ENCODE measurements at regions not wholly inside any gene's neighbourhood (a gene's known extent, or its start where the extent isn't known, plus 50 kb on each side); places are given as distances from the start of the nearest gene placed in this dataset.
"Not testable (repeated sequence)": the region's sequence is repeated elsewhere in the genome, so short reads cannot be mapped to it uniquely, and the experiment has no call there.

- POLR2A ChIA-PET = not testable (repeated sequence)
These were observed 840.8 kb downstream of the SPATA31A1 start for GRCh38 chr9:40196165-40196714.

DNA sequence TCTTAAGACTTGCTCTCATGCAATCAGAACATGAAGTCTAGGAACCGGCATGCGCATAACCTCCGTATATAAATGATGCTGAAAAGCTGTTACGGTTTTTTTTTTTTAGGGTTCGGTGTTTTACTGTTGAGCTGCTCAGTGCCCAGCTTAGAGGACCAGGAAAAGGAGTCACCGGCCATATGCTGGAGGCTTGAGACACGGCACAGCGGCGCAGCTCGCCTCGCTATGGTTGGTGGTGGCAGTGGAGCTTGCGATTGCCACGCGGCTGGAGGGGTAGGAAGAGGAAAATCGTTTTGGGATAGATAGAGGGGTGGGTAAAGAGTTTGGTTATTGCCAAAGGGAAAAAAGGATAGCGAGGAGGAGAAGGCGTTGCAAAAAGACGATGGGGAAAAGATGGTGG lies 841.3 kb downstream of the SPATA31A1 start:
- POLR2A ChIA-PET; H3K9me3 Mint-ChIP-seq; CTCF ChIA-PET; H3K27ac Mint-ChIP-seq; H3K36me3 Mint-ChIP-seq (ENCODE audit: low read depth); H3K4me1 Mint-ChIP-seq; DNase-seq; H3K4me3 Mint-ChIP-seq; H3K27me3 Mint-ChIP-seq: not testable (repeated sequence)

More at GRCh38 chr9:40196165-40196714, 840.8 kb downstream of the SPATA31A1 start:
- H3K4me1 Mint-ChIP-seq; CTCF ChIA-PET; H3K27ac Mint-ChIP-seq; H3K4me3 Mint-ChIP-seq; H3K36me3 Mint-ChIP-seq (ENCODE audit: low read depth); DNase-seq; H3K27me3 Mint-ChIP-seq; H3K9me3 Mint-ChIP-seq: not testable (repeated sequence)

GRCh38 chr9:40221596-40222233 lies 866.2 kb downstream of the SPATA31A1 start:
- H3K27me3 Mint-ChIP-seq; CTCF ChIA-PET; H3K9me3 Mint-ChIP-seq; H3K36me3 Mint-ChIP-seq (ENCODE audit: low read depth); POLR2A ChIA-PET; H3K4me3 Mint-ChIP-seq; DNase-seq; H3K4me1 Mint-ChIP-seq; H3K27ac Mint-ChIP-seq: not testable (repeated sequence)

DNA sequence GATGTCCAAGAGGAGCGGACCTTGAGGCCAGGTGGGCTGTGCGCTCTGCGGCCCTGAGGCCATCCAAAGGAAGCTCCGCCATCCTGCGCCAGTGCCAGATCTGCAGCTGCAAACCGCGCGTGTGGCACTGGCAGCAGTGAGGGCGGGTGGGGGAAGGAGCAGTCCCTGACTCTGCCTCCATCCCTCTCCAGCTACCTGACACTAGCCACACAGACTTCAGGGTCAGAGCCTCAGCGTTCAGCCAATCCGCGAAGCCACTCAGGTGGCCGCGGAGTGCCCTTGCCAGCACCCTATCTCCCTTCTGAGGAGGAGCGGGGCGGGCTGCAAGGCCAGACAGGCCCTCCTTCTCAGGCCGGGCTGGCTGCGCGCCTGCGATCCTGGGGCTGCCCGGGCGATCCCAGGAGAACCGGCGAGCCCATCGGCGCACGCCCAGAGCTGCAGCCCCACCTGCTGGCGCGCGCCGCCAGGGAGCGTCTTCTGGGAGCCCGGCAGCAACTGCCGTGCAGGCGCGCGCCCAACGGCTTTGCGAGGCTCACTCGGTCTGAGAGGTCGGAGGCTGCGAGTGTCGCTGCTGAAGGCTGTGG lies 867.2 kb downstream of the SPATA31A1 start:
- CTCF ChIA-PET; H3K27ac Mint-ChIP-seq; H3K4me1 Mint-ChIP-seq; H3K36me3 Mint-ChIP-seq (ENCODE audit: low read depth); H3K9me3 Mint-ChIP-seq; H3K4me3 Mint-ChIP-seq; H3K27me3 Mint-ChIP-seq; DNase-seq; POLR2A ChIA-PET: not testable (repeated sequence)

DNA sequence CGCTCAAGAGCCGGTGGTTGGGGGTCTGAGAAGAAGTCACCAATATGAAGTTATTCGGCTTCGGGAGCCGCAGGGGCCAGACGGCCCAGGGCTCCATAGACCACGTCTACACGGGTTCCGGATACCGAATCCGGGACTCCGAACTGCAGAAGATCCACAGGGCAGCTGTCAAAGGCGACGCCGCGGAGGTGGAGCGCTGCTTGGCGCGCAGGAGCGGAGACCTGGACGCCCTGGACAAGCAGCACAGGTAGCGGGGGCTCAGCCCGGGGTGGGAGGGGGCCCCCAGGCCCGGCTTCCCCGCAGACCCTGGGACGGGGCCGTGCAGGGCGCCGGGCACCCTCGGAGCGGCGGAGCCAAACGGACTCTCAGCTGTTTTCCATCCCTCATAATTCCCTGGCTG lies 867.9 kb downstream of the SPATA31A1 start:
- H3K27me3 Mint-ChIP-seq; DNase-seq; H3K4me1 Mint-ChIP-seq; CTCF ChIA-PET; H3K36me3 Mint-ChIP-seq (ENCODE audit: low read depth); POLR2A ChIA-PET; H3K4me3 Mint-ChIP-seq; H3K9me3 Mint-ChIP-seq; H3K27ac Mint-ChIP-seq: not testable (repeated sequence)
